ENCODE measurements at regions not wholly inside any gene's neighbourhood (a gene's known extent, or its start where the extent isn't known, plus 50 kb on each side); places are given as distances from the start of the nearest gene placed in this dataset.

DNA sequence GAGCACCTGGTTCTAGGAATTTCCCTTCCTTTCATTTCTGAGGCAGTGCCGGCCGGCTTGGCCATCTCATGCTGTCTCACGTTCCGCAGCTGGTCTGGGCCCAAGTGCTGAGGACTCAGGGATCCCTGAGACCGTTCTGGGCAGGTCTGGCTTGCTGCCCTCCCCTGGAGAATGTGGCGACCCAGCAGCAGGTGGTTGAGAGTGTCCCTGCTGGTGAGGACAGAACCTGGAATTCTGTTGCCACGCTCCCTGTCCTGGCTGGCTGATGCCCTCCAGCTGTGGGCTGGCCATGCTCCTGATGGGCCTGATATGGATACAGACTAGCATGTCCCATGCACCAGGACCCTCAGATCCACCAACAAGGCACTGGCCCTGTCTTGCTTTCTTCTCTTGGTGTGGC lies 114.0 kb upstream of the C1QTNF9B start:
- DNase-seq (ENCODE audit: extremely low spot score) = no peak
- Histone ChIP-seq H3K27me3 (no peaks in the 10 kb centered on the region), H3K36me3 (no peaks in the 10 kb centered on the region), H3K9me3 (no peaks in the 10 kb centered on the region), H3K4me3 (no peak overlapping the region), H3K4me1 (no peaks in the 10 kb centered on the region), H3K27ac (replicated peaks in 1 of 4) (no peak overlapping the region)
- WGBS = 87% methylated on average over 7 of the region's 7 CpGs
- intact Hi-C loops (cut with DNase I) = no loop called here
- TF ChIP-seq, protein P1, sequence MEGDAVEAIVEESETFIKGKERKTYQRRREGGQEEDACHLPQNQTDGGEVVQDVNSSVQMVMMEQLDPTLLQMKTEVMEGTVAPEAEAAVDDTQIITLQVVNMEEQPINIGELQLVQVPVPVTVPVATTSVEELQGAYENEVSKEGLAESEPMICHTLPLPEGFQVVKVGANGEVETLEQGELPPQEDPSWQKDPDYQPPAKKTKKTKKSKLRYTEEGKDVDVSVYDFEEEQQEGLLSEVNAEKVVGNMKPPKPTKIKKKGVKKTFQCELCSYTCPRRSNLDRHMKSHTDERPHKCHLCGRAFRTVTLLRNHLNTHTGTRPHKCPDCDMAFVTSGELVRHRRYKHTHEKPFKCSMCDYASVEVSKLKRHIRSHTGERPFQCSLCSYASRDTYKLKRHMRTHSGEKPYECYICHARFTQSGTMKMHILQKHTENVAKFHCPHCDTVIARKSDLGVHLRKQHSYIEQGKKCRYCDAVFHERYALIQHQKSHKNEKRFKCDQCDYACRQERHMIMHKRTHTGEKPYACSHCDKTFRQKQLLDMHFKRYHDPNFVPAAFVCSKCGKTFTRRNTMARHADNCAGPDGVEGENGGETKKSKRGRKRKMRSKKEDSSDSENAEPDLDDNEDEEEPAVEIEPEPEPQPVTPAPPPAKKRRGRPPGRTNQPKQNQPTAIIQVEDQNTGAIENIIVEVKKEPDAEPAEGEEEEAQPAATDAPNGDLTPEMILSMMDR (IDR thresholded peaks at IDR 0.05) = no peak
- TF ChIP-seq POLR2AphosphoS5 (IDR thresholded peaks at IDR 0.05) = no peak
- no peak for TF ChIP-seq EP300 (IDR thresholded peaks at IDR 0.05)
- no peak for TF ChIP-seq POLR2A (IDR thresholded peaks at IDR 0.05; ENCODE audit: low read depth)

DNA sequence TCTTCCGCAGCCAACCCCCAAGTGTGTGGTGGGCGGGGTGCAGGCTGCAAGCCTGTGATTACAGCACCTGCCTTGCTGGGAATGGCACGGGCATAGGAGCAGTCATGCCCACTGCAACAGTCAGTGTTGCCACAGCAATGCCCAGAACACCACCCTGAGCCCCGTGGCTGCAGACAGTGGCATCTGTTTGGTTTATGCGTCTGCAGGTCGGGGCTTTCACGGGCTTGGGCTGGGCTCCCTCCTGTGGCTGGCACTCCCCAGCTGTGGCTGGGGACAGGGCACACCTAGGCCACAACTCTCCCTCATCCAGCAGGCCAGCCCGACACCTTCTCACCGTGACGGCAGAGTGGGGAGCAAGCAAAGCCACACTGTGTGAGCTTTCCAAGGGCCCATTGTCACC lies 115.3 kb upstream of the C1QTNF9B start:
- H3K4me1 ChIP-seq = no peaks in the 10 kb centered on the region
- H3K27me3 ChIP-seq = no peaks in the 10 kb centered on the region
- DNase-seq (ENCODE audit: extremely low spot score) = no peak
- intact Hi-C loops (cut with DNase I) = no loop called here
- WGBS = 100% methylated on average over 2 of the region's 10 CpGs
- no peaks in the 10 kb centered on the region for H3K36me3 ChIP-seq
- H3K9me3 ChIP-seq = no peaks in the 10 kb centered on the region
- H3K4me3 ChIP-seq = no peak overlapping the region
- H3K27ac ChIP-seq (replicated peaks in 1 of 4) = no peak overlapping the region
- TF ChIP-seq, protein P1 (IDR thresholded peaks at IDR 0.05) = no peak
- TF ChIP-seq POLR2A (IDR thresholded peaks at IDR 0.05; ENCODE audit: low read depth) = no peak
- no peak for TF ChIP-seq EP300 (IDR thresholded peaks at IDR 0.05)
- TF ChIP-seq POLR2AphosphoS5 (IDR thresholded peaks at IDR 0.05) = no peak

DNA sequence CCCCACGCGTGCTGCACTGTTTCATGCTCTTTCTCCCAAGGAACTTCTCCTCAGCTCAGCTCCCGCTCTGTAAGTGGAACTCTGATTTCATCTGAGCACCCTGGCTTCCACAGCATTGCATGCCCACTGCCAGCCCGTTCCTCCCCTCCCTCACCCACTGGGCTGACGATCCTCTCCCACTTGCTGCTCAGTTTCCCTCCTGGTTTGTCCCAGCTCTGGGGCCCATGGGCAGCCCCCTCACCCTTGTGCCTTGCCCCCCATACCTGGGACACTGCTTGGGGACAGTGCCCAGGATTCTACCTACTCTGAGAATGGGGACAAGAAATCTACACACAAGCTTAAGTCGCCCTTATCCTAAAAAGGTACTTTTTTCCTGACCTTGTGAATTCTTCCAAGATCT lies 115.9 kb upstream of the C1QTNF9B start:
- Histone ChIP-seq H3K27ac (replicated peaks in 1 of 4) (no peak overlapping the region), H3K4me1 (no peaks in the 10 kb centered on the region), H3K27me3 (no peaks in the 10 kb centered on the region), H3K4me3 (no peak overlapping the region), H3K9me3 (no peaks in the 10 kb centered on the region), H3K36me3 (no peaks in the 10 kb centered on the region)
- no peak for DNase-seq (ENCODE audit: extremely low spot score)
- intact Hi-C loops (cut with DNase I) = no loop called here
- TF ChIP-seq EP300 (IDR thresholded peaks at IDR 0.05) (no peak), POLR2AphosphoS5 (IDR thresholded peaks at IDR 0.05) (no peak), POLR2A (IDR thresholded peaks at IDR 0.05; ENCODE audit: low read depth) (no peak)
- TF ChIP-seq, protein P1 (IDR thresholded peaks at IDR 0.05) = no peak
- 96% methylated on average over 6 of the region's 6 CpGs for WGBS

DNA sequence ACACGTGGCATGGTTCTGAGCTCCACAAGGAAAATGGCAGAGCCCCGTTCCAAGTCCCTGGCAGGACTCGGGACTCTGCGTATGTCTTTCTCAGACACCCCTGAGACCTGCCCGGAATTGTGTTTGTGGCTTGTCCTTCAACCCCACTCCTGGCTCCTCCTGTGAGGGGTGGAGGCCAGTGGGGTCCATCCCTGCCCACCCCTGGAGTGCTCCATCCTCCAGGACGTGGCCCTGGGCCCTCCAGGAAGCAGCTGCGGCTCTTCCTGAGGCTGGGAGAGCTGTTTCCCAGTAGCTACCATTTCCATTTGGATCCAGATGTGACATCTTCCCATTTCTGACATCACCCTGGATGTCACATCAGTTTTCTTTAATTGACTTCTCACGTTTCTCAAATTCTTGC lies 118.7 kb upstream of the C1QTNF9B start:
- TF ChIP-seq EP300 (IDR thresholded peaks at IDR 0.05) (no peak), POLR2A (IDR thresholded peaks at IDR 0.05; ENCODE audit: low read depth) (no peak), POLR2AphosphoS5 (IDR thresholded peaks at IDR 0.05) (no peak)
- TF ChIP-seq, protein P1 (IDR thresholded peaks at IDR 0.05) = no peak
- WGBS = 92% methylated on average over 8 of the region's 8 CpGs
- Histone ChIP-seq H3K27ac (replicated peaks in 1 of 4) (no peak overlapping the region), H3K27me3 (no peaks in the 10 kb centered on the region), H3K36me3 (no peaks in the 10 kb centered on the region), H3K4me1 (peaks cover 0 to 3% (median 0%) of the 10 kb centered on the region in 4 donors), H3K4me3 (no peak overlapping the region), H3K9me3 (no peaks in the 10 kb centered on the region)
- DNase-seq (ENCODE audit: extremely low spot score) = no peak
- intact Hi-C loops (cut with DNase I) = no loop called here

DNA sequence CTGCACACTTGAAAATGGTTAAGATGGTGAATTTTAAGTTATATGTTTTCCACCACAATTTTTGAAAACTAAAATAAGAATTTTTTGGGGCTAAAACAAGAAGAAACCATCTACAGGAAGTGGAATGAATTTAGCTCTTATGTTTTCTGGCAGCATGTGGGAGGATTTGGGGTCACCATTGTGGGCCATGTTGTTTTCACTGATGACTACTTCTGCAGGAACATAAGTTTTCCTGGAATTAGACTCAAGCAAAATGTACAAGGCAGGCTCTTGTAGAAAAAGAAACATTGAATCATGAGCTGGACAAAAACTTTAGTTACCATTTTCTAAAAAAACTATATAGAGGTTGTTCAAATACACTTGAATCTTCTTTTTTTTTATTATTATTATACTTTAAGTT lies 125.3 kb upstream of the C1QTNF9B start:
- DNase-seq (ENCODE audit: extremely low spot score) = no peak
- H3K36me3 ChIP-seq = no peaks in the 10 kb centered on the region
- no peak for TF ChIP-seq POLR2A (IDR thresholded peaks at IDR 0.05; ENCODE audit: low read depth)
- no peak for TF ChIP-seq POLR2AphosphoS5 (IDR thresholded peaks at IDR 0.05)
- TF ChIP-seq EP300 (IDR thresholded peaks at IDR 0.05) = no peak
- peaks cover 0 to 3% (median 0%) of the 10 kb centered on the region in 4 donors for H3K4me1 ChIP-seq
- intact Hi-C loops (cut with DNase I) = no loop called here
- no peak overlapping the region for H3K27ac ChIP-seq (replicated peaks in 1 of 4)
- no peaks in the 10 kb centered on the region for H3K9me3 ChIP-seq
- no peaks in the 10 kb centered on the region for H3K27me3 ChIP-seq
- no peak overlapping the region for H3K4me3 ChIP-seq

Measured in esophagus muscularis mucosa (tissue), 4 donors.